CD14-positive monocyte (primary cell): ENCODE measurements at regions not wholly inside any gene's neighbourhood (a gene's known extent, or its start where the extent isn't known, plus 50 kb on each side); places are given as distances from the start of the nearest gene placed in this dataset.

Experiments
- DNase-seq, 3 donors: peaks; one replicate each; pipeline ENCODE4 v3.0.0-alpha.2; 2011 to 2022
- H2AFZ ChIP-seq: 2 replicates; pipeline ENCODE4 v1.6.0; 2012; ENCODE audit warnings: mild to moderate bottlenecking, low read depth, low read length, inconsistent platforms; ENCODE audit not compliant: insufficient read depth, poor library complexity, severe bottlenecking
- H3K27ac ChIP-seq, 2 donors: 1 replicate in 1 of 2; 2 replicates in 1 of 2; pipeline ENCODE4 v1.5.1; 2012 to 2013; ENCODE audit warnings: low read length in 2 of 2, control low read depth in 1 of 2, inconsistent platforms in 1 of 2, low read depth in 1 of 2, mild to moderate bottlenecking in 1 of 2
- H3K27me3 ChIP-seq, 2 donors: one replicate each; pipeline versions ENCODE4 v1.6.0 to v1.6.1; 2011 to 2013; ENCODE audit warnings: low read length in 2 of 2; ENCODE audit not compliant: control insufficient read depth in 2 of 2, insufficient read depth in 2 of 2
- H3K36me3 ChIP-seq, 2 donors: replicated peaks in 1 of 2; 1 replicate in 1 of 2; 2 replicates in 1 of 2; pipeline versions ENCODE4 v1.5.1 to v1.6.1; 2012 to 2013; ENCODE audit warnings: low read length in 2 of 2, control low read depth in 1 of 2, inconsistent platforms in 1 of 2, mild to moderate bottlenecking in 1 of 2; ENCODE audit not compliant: insufficient read depth in 2 of 2, control insufficient read depth in 1 of 2
- H3K4me1 ChIP-seq, 2 donors: 1 replicate in 1 of 2; 2 replicates in 1 of 2; pipeline versions ENCODE4 v1.5.1 to v1.6.1; 2012 to 2013; ENCODE audit warnings: low read length in 2 of 2, control low read depth in 1 of 2, inconsistent platforms in 1 of 2, mild to moderate bottlenecking in 1 of 2, moderate library complexity in 1 of 2; ENCODE audit not compliant: insufficient read depth in 2 of 2, control insufficient read depth in 1 of 2
- H3K4me2 ChIP-seq: replicated peaks from 2 replicates; pipeline ENCODE3; 2012; ENCODE audit warnings: low read length, moderate library complexity, mild to moderate bottlenecking; ENCODE audit not compliant: poor library complexity, severe bottlenecking; ENCODE audit errors: extremely low read depth
- H3K4me3 ChIP-seq, 3 experiments: fragments of 200-600 bp in 1 of 3; sonication (generic) in 1 of 3; replicated peaks in 1 of 3; 1 replicate in 2 of 3; 2 replicates in 1 of 3; pipeline ENCODE4 v1.5.1; 2011 to 2013; ENCODE audit warnings: low read length in 3 of 3, mild to moderate bottlenecking in 3 of 3, control low read depth in 2 of 3, low read depth in 2 of 3, inconsistent platforms in 1 of 3, moderate library complexity in 1 of 3
- H3K79me2 ChIP-seq: 2 replicates; pipeline ENCODE4 v1.6.0; 2012; ENCODE audit warnings: mild to moderate bottlenecking, control low read depth, inconsistent platforms, low read length, moderate library complexity; ENCODE audit not compliant: insufficient read depth
- H3K9ac ChIP-seq: 2 replicates; pipeline ENCODE4 v1.6.0; 2017; ENCODE audit warnings: low read length, mild to moderate bottlenecking; ENCODE audit not compliant: insufficient read depth, poor library complexity, severe bottlenecking
- H3K9me3 ChIP-seq, 2 donors: replicated peaks in 1 of 2; 1 replicate in 1 of 2; 2 replicates in 1 of 2; pipeline versions ENCODE4 v1.5.1 to v1.6.1; 2012 to 2013; ENCODE audit warnings: low read length in 2 of 2, control low read depth in 1 of 2; ENCODE audit not compliant: control insufficient read depth in 1 of 2, insufficient read depth in 1 of 2
- H4K20me1 ChIP-seq: 2 replicates; pipeline ENCODE4 v1.6.0; 2012; ENCODE audit warnings: mild to moderate bottlenecking, low read length, control low read depth, moderate library complexity; ENCODE audit not compliant: insufficient read depth
- H3K27ac Mint-ChIP-seq, 7 donors: one replicate each; pipeline ENCODE4 v1.8.0; 2020; ENCODE audit warnings: mild to moderate bottlenecking in 7 of 7, mixed read lengths in 7 of 7, moderate library complexity in 6 of 7, inconsistent platforms in 2 of 7
- H3K27me3 Mint-ChIP-seq, 3 donors: one replicate each; pipeline ENCODE4 v1.8.0; 2021 to 2022; ENCODE audit warnings: low read depth in 3 of 3, mild to moderate bottlenecking in 3 of 3, mixed read lengths in 3 of 3, moderate library complexity in 3 of 3, inconsistent platforms in 1 of 3
- H3K36me3 Mint-ChIP-seq, 2 donors: one replicate each; pipeline ENCODE4 v1.8.0; 2020; ENCODE audit warnings: mixed read lengths in 2 of 2, inconsistent platforms in 1 of 2, mild to moderate bottlenecking in 1 of 2
- H3K4me1 Mint-ChIP-seq: one replicate; pipeline ENCODE4 v1.8.0; 2020; ENCODE audit warnings: mild to moderate bottlenecking, mixed read lengths
- H3K4me3 Mint-ChIP-seq, 2 donors: one replicate each; pipeline ENCODE4 v1.8.0; 2020; ENCODE audit warnings: mild to moderate bottlenecking in 2 of 2, mixed read lengths in 2 of 2, moderate library complexity in 1 of 2
- H3K9me3 Mint-ChIP-seq, 7 donors: one replicate each; pipeline ENCODE4 v1.8.0; 2020 to 2022; ENCODE audit warnings: mixed read lengths in 7 of 7, mild to moderate bottlenecking in 6 of 7, moderate library complexity in 6 of 7, inconsistent platforms in 2 of 7
- CTCF ChIP-seq: fragments of 200-600 bp; IDR thresholded peaks from one replicate; pipeline ENCODE4 v1.8.0; 2022; ENCODE audit warnings: antibody characterized with exemption, mild to moderate bottlenecking
- whole genome bisulfite sequencing: methylation state at CpG from one replicate; pipeline ENCODE4 v1.1.5; 2013; ENCODE audit warnings: missing lambda C conversion rate; ENCODE audit not compliant: insufficient coverage; 5-methylcytosine and 5-hydroxymethylcytosine counted together
- intact Hi-C, 2 donors: fragments of 100-400 bp; cut with micrococcal nuclease; formaldehyde crosslinking; loops; one replicate each; pipeline versions ENCODE4 v1.15.0 to v1.15.1; 2023

DNA sequence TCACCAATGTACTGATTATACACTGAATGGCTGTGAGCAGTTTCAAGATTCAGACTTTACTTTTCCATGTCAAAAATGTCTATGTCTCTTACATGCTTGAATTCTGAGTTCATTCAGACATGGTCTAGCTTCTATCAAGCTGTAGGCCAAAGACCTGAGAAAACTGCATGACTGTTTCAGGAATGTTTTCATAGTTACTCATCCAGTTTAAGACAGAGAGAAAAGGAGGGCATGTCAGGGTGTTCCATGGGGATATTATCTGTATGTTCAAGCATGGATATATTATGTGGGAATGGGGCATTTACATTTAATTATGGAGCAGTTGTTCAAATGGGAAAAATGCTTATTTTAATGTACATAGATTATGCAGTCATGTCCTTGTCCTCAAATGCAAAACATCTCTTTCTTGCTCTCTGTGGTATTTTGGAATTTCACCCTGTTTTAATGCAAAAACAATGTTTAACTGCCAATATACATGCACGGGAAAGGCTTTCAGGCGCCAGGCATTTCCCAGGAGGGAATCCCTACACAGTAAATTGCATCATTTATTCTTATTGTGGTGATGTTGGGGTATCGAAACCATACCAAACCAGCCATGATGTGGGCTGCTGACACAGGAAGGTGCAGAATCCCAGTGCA is 429.1 kb upstream of the INTU start:
- no CpG with 5 or more reads among the region's 3 CpGs for WGBS
- Histone ChIP-seq H2AFZ (no peak overlapping the region), H3K36me3 (no peaks in the 10 kb centered on the region), H3K79me2 (no peaks in the 10 kb centered on the region), H3K4me3 (no peak overlapping the region), H3K4me2 (no peak overlapping the region), H3K27ac (no peak overlapping the region), H3K4me1 (no peaks in the 10 kb centered on the region), H4K20me1 (no peaks in the 10 kb centered on the region), H3K9me3 (no peaks in the 10 kb centered on the region), H3K27me3 (no peaks in the 10 kb centered on the region), H3K9ac (no peak overlapping the region)
- Mint-ChIP-seq H3K27me3 (peaks cover 0 to 4% (median 0%) of the 10 kb centered on the region in 3 donors), H3K9me3 (peaks cover 0 to 8% (median 0%) of the 10 kb centered on the region in 7 donors), H3K27ac (peak overlapping the region in 1 of 7 donors; percentile 50), H3K36me3 (no peaks in the 10 kb centered on the region), H3K4me3 (no peak overlapping the region), H3K4me1 (no peaks in the 10 kb centered on the region)
- intact Hi-C loops, result no loop called here
- no peak for DNase-seq
- no peak for TF ChIP-seq CTCF

DNA sequence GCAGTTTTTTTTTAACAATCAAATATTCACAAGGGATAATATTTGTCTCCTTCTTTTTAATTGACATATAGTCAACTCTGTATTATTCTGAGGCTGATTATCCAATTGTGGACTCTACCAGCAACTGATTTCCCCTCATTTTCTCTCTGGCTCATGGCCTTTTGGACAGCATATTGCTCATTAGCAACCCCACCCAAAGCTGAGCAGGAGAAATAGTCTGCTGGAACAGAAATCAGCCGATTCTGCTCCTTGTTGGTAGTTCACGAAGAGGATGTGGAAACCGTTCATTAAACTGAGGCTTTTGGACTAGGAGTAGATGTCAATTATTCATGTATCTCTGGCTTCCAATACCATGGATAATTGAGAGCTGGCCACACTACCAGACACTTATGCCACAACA is 428.4 kb upstream of the INTU start:
- H3K36me3 Mint-ChIP-seq, result no peaks in the 10 kb centered on the region
- intact Hi-C loops, result no loop called here
- no CpG with 5 or more reads among the region's 3 CpGs for WGBS
- H3K9ac ChIP-seq, result no peak overlapping the region
- no peak overlapping the region for H3K4me3 ChIP-seq
- no peaks in the 10 kb centered on the region for H3K4me1 Mint-ChIP-seq
- no peaks in the 10 kb centered on the region for H3K27me3 ChIP-seq
- H4K20me1 ChIP-seq, result no peaks in the 10 kb centered on the region
- TF ChIP-seq CTCF, result no peak
- no peak overlapping the region for H3K4me3 Mint-ChIP-seq
- no peaks in the 10 kb centered on the region for H3K4me1 ChIP-seq
- H3K27me3 Mint-ChIP-seq, result peaks cover 0 to 4% (median 0%) of the 10 kb centered on the region in 3 donors
- no peak for DNase-seq
- H3K4me2 ChIP-seq, result no peak overlapping the region
- no peak overlapping the region for H2AFZ ChIP-seq
- peaks cover 0 to 2% of the 10 kb centered on the region in 2 donors for H3K9me3 ChIP-seq
- no peaks in the 10 kb centered on the region for H3K79me2 ChIP-seq
- no peaks in the 10 kb centered on the region for H3K36me3 ChIP-seq
- H3K9me3 Mint-ChIP-seq, result peaks cover 0 to 8% (median 0%) of the 10 kb centered on the region in 7 donors
- no peak overlapping the region for H3K27ac Mint-ChIP-seq
- no peak overlapping the region for H3K27ac ChIP-seq
